SK-N-SH (cell line): ENCODE measurements at regions not wholly inside any gene's neighbourhood (a gene's known extent, or its start where the extent isn't known, plus 50 kb on each side); places are given as distances from the start of the nearest gene placed in this dataset.

Experiments
- CTCF ChIA-PET: fragments of 300-600, 350-600 bp; formaldehyde crosslinking; extraction: SDS; loops from one replicate; lab custom pipeline; 2021; lab: Yijun Ruan, JAX
- POLR2A ChIA-PET: fragments of 350-600 bp; sonication (Branson Sonifier 250); formaldehyde crosslinking; extraction: SDS; loops from one replicate; lab custom pipeline; 2020; ENCODE audit warnings: antibody characterized with exemption, inconsistent platforms; lab: Yijun Ruan, JAX
- DNase-seq: peaks from one replicate; pipeline ENCODE4 v3.0.0; 2012
- H2AFZ ChIP-seq: fragments of 200-600 bp; sonication (generic); 2 replicates; pipeline ENCODE4 v1.8.1; 2016; ENCODE audit warnings: antibody characterized with exemption, mild to moderate bottlenecking, low read depth
- H3F3A ChIP-seq: fragments of 200-600 bp; sonication (generic); replicated peaks from 2 replicates; pipeline ENCODE3; 2016; ENCODE audit warnings: antibody characterized with exemption, mild to moderate bottlenecking; ENCODE audit not compliant: insufficient read depth
- H3K27ac ChIP-seq, 2 experiments: fragments of 200-500 bp in 1 of 2; fragments of 200-600 bp in 1 of 2; sonication (Bioruptor generic) in 1 of 2; sonication (generic), shearing (Covaris generic) in 1 of 2; 2 replicates each; pipeline versions ENCODE4 v1.5.1 to v1.6.1; 2014 to 2016; ENCODE audit warnings: low read depth in 2 of 2, inconsistent platforms in 1 of 2, low read length in 1 of 2, mild to moderate bottlenecking in 1 of 2, mixed read lengths in 1 of 2
- H3K27me3 ChIP-seq: fragments of 200-600 bp; sonication (generic), shearing (Covaris generic); 2 replicates; pipeline ENCODE4 v1.6.1; 2016; ENCODE audit warnings: mixed run types; ENCODE audit not compliant: insufficient read depth
- H3K36me3 ChIP-seq, 2 experiments: fragments of 200-500 bp in 1 of 2; fragments of 200-600 bp in 1 of 2; sonication (Bioruptor generic) in 1 of 2; sonication (generic) in 1 of 2; replicated peaks in 1 of 2; 2 replicates each; pipeline versions ENCODE3 to v1.5.1; 2014 to 2016; ENCODE audit warnings: low read length in 1 of 2, mild to moderate bottlenecking in 1 of 2; ENCODE audit not compliant: insufficient read depth in 2 of 2, control insufficient read depth in 1 of 2
- H3K4me1 ChIP-seq, 2 experiments: fragments of 200-500 bp in 1 of 2; fragments of 200-600 bp in 1 of 2; sonication (Bioruptor generic) in 1 of 2; sonication (generic), shearing (Covaris generic) in 1 of 2; 2 replicates each; pipeline versions ENCODE4 v1.5.1 to v1.6.1; 2014 to 2016; ENCODE audit warnings: low read depth in 1 of 2, low read length in 1 of 2, mixed run types in 1 of 2; ENCODE audit not compliant: insufficient read depth in 2 of 2, control insufficient read depth in 1 of 2
- H3K4me2 ChIP-seq: fragments of 200-600 bp; sonication (generic), shearing (Covaris generic); 2 replicates; pipeline ENCODE4 v1.6.1; 2017; ENCODE audit warnings: mixed run types
- H3K4me3 ChIP-seq, 2 experiments: fragments of 200-500 bp in 1 of 2; fragments of 200-600 bp in 1 of 2; sonication (Bioruptor generic) in 1 of 2; sonication (generic), shearing (Covaris generic) in 1 of 2; 2 replicates each; pipeline versions ENCODE4 v1.5.1 to v1.8.1; 2014 to 2016; ENCODE audit warnings: low read depth in 2 of 2, inconsistent platforms in 1 of 2, low read length in 1 of 2, mild to moderate bottlenecking in 1 of 2, mixed read lengths in 1 of 2, moderate library complexity in 1 of 2
- H3K79me2 ChIP-seq: fragments of 200-600 bp; sonication (generic); 2 replicates; pipeline ENCODE4 v1.8.1; 2017; ENCODE audit warnings: mild to moderate bottlenecking; ENCODE audit not compliant: insufficient read depth
- H3K9ac ChIP-seq: fragments of 200-600 bp; sonication (generic); 2 replicates; pipeline ENCODE4 v1.6.1; 2017; ENCODE audit warnings: mixed run types
- H3K9me2 ChIP-seq: fragments of 200-600 bp; sonication (generic); 2 replicates; pipeline ENCODE4 v1.6.1; 2017; ENCODE audit warnings: mixed run types
- H3K9me3 ChIP-seq: fragments of 200-600 bp; sonication (generic); 2 replicates; pipeline ENCODE4 v1.6.1; 2017; ENCODE audit warnings: mixed run types, mild to moderate bottlenecking, moderate library complexity
- H4K20me1 ChIP-seq: fragments of 200-600 bp; sonication (generic); 2 replicates; pipeline ENCODE4 v1.6.1; 2017; ENCODE audit warnings: mild to moderate bottlenecking, mixed run types; ENCODE audit not compliant: insufficient read depth
- FOSL2 ChIP-seq: IDR thresholded peaks from 2 replicates; pipeline ENCODE4 v1.4.0; 2012; ENCODE audit warnings: low read depth, mild to moderate bottlenecking, moderate library complexity, borderline replicate concordance
- JUND ChIP-seq: IDR thresholded peaks from 2 replicates; pipeline ENCODE4 v1.4.0; 2012
- POLR2AphosphoS5 ChIP-seq: IDR thresholded peaks from 2 replicates; pipeline ENCODE4 v1.6.1; 2012; ENCODE audit warnings: low read depth, low read length
- RAD21 ChIP-seq: IDR thresholded peaks from 2 replicates; pipeline ENCODE4 v1.6.1; 2012; ENCODE audit warnings: mild to moderate bottlenecking, low read length
- RCOR1 ChIP-seq: fragments of 150-350 bp; IDR thresholded peaks from 2 replicates; pipeline ENCODE4 v1.6.1; 2017; ENCODE audit warnings: antibody characterized with exemption, low read length
- SMC3 ChIP-seq: IDR thresholded peaks from 2 replicates; pipeline ENCODE4 v1.6.1; 2012; ENCODE audit warnings: low read depth, low read length, improper control_type of control experiment
- TAF1 ChIP-seq: IDR thresholded peaks from 2 replicates; pipeline ENCODE4 v1.6.1; 2012; ENCODE audit warnings: low read depth, mild to moderate bottlenecking, low read length, moderate library complexity, borderline replicate concordance
- TCF12 ChIP-seq: IDR thresholded peaks from 2 replicates; pipeline ENCODE4 v1.4.0; 2012
- TEAD4 ChIP-seq: IDR thresholded peaks from 2 replicates; pipeline ENCODE4 v1.4.0; 2012; ENCODE audit warnings: mild to moderate bottlenecking, borderline replicate concordance; ENCODE audit not compliant: insufficient read depth
- WGBS: methylation state at CpG from one replicate; pipeline ENCODE4 v1.1.6; 2017; ENCODE audit warnings: low lambda C conversion rate; 5-methylcytosine and 5-hydroxymethylcytosine counted together
- TF ChIP-seq, protein P1 (sequence below): fragments of 200-600 bp; sonication (generic); IDR thresholded peaks from 2 replicates; pipeline ENCODE4 v1.6.1; 2017; ENCODE audit warnings: antibody characterized with exemption, mild to moderate bottlenecking, moderate library complexity
- TF ChIP-seq, protein P2 (sequence below): IDR thresholded peaks from 2 replicates; pipeline ENCODE4 v1.4.0; 2012; ENCODE audit warnings: low read depth
- TF ChIP-seq, protein P3 (sequence below): fragments of 150-350 bp; IDR thresholded peaks from 2 replicates; pipeline ENCODE4 v1.6.1; 2016; ENCODE audit warnings: mild to moderate bottlenecking, low read depth, low read length
- TF ChIP-seq, protein P4 (sequence below): IDR thresholded peaks from 2 replicates; pipeline ENCODE4; 2012
- TF ChIP-seq, protein P5 (sequence below): fragments of 150-350 bp; IDR thresholded peaks from 2 replicates; pipeline ENCODE4 v1.6.1; 2017; ENCODE audit warnings: antibody characterized with exemption, low read length, low read depth, borderline replicate concordance

DNA sequence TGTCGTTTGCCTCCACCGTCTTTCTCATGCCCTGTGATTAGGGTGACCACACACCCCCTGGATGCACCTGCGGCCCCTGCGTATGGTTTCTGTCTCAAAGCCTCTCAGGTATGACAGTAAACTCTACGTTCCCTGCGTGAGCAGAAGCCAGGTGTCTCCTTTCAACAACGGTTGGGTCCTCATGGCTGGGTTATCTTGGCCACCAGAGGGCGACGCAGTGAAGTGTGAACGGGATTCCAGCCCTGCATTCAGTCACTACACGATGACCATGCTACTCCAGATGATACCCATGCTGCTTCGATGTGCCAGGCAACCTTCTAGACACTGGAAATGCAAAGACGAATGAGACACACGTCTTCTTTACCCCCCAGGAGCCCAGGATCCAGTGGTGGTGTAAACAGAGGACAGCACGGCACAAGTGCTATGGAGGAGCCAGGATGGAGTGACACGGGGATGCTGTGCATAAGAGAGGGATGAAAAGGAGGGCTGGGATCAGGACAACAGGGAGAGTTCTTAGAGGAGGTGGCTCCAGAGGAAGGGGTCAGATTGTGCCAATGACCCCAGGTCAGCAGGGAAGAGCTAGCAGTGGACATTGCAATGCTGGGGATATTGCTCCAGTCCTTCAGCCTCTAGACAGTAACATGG, 228.1 kb upstream of the PFKP start:
- 54% methylated on average over 16 of the region's 16 CpGs for WGBS
- Histone ChIP-seq H3K9ac (no peak overlapping the region), H2AFZ (no peak overlapping the region), H3K27ac (no peak overlapping the region), H3K4me2 (no peak overlapping the region), H3K79me2 (no peaks in the 10 kb centered on the region), H4K20me1 (no peaks in the 10 kb centered on the region), H3K9me2 (no peaks in the 10 kb centered on the region), H3K4me3 (no peak overlapping the region), H3K9me3 (no peaks in the 10 kb centered on the region), H3K4me1 (peaks cover 0 to 8% of the 10 kb centered on the region in 2 experiments; a peak in 1 of 4 replicates), H3F3A (no peaks in the 10 kb centered on the region), H3K36me3 (no peaks in the 10 kb centered on the region), H3K27me3 (no peaks in the 10 kb centered on the region; the same call in 1 of the 2 replicates)
- TF ChIP-seq, protein P1, sequence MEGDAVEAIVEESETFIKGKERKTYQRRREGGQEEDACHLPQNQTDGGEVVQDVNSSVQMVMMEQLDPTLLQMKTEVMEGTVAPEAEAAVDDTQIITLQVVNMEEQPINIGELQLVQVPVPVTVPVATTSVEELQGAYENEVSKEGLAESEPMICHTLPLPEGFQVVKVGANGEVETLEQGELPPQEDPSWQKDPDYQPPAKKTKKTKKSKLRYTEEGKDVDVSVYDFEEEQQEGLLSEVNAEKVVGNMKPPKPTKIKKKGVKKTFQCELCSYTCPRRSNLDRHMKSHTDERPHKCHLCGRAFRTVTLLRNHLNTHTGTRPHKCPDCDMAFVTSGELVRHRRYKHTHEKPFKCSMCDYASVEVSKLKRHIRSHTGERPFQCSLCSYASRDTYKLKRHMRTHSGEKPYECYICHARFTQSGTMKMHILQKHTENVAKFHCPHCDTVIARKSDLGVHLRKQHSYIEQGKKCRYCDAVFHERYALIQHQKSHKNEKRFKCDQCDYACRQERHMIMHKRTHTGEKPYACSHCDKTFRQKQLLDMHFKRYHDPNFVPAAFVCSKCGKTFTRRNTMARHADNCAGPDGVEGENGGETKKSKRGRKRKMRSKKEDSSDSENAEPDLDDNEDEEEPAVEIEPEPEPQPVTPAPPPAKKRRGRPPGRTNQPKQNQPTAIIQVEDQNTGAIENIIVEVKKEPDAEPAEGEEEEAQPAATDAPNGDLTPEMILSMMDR: peak; percentile 63
- peak; percentile 51 for TF ChIP-seq RAD21
- peak; percentile 44; the same call in 1 of the 2 replicates for TF ChIP-seq SMC3
- TF ChIP-seq, protein P2, sequence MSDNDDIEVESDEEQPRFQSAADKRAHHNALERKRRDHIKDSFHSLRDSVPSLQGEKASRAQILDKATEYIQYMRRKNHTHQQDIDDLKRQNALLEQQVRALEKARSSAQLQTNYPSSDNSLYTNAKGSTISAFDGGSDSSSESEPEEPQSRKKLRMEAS: 0 out of 2 replicates have a peak, but pooled peaks have one; percentile 36
- no peak for TF ChIP-seq TAF1
- ChIA-PET CTCF (interaction anchor here (0.8 to 1.4 kb wide), 9 partner anchors 9 to 228 kb away, joined by 3 to 4 read pairs (median 3); no protein-coding TSS in a partner anchor), POLR2A (no interaction called here)
- DNase-seq: peak; percentile 57

DNA sequence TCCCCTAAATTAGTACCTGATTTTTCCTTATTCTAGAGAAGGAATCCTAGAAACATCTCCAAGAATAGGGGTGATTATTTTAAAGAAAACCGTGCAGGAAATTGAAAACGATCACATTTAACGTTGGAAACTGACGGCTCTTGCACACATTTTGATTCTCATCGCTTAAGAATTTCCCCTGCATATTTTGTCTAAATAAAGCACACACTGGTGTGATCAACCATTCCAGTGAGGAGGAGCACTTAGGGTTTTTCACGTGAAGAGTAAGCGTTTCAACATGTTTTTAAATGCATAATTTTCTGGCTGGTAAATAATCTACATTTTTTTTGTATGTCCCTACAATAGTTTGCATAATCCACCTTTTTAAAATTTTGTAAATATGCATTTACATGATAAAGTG, 229.7 kb upstream of the PFKP start:
- 0 out of 2 replicates have a peak overlapping the region, but pooled peaks have one; percentile 29 for H2AFZ ChIP-seq
- H3K9me3 ChIP-seq: no peaks in the 10 kb centered on the region
- H4K20me1 ChIP-seq: no peaks in the 10 kb centered on the region
- no peaks in the 10 kb centered on the region for H3K79me2 ChIP-seq
- H3K36me3 ChIP-seq: no peaks in the 10 kb centered on the region
- 41% methylated on average over 7 of the region's 7 CpGs for WGBS
- H3K4me2 ChIP-seq: no peak overlapping the region
- H3F3A ChIP-seq: no peaks in the 10 kb centered on the region
- CTCF ChIA-PET: interaction anchor here (1.1 kb wide), 1 partner anchor 10 kb away, joined by 4 read pairs; no protein-coding TSS in a partner anchor
- peaks cover 0 to 8% of the 10 kb centered on the region in 2 experiments; a peak in 1 of 4 replicates for H3K4me1 ChIP-seq
- H3K27me3 ChIP-seq: no peaks in the 10 kb centered on the region; the same call in 1 of the 2 replicates
- POLR2A ChIA-PET: no interaction called here
- H3K4me3 ChIP-seq: no peak overlapping the region
- DNase-seq: no peak
- no peaks in the 10 kb centered on the region for H3K9me2 ChIP-seq
- H3K9ac ChIP-seq: no peak overlapping the region
- TF ChIP-seq FOSL2: no peak
- TF ChIP-seq RAD21: no peak
- no peak for TF ChIP-seq RCOR1
- TF ChIP-seq, protein P3, sequence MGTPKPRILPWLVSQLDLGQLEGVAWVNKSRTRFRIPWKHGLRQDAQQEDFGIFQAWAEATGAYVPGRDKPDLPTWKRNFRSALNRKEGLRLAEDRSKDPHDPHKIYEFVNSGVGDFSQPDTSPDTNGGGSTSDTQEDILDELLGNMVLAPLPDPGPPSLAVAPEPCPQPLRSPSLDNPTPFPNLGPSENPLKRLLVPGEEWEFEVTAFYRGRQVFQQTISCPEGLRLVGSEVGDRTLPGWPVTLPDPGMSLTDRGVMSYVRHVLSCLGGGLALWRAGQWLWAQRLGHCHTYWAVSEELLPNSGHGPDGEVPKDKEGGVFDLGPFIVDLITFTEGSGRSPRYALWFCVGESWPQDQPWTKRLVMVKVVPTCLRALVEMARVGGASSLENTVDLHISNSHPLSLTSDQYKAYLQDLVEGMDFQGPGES: no peak
- no peak for TF ChIP-seq TCF12
- no peak for TF ChIP-seq JUND
- TF ChIP-seq, protein P1: no peak
- TF ChIP-seq, protein P4, sequence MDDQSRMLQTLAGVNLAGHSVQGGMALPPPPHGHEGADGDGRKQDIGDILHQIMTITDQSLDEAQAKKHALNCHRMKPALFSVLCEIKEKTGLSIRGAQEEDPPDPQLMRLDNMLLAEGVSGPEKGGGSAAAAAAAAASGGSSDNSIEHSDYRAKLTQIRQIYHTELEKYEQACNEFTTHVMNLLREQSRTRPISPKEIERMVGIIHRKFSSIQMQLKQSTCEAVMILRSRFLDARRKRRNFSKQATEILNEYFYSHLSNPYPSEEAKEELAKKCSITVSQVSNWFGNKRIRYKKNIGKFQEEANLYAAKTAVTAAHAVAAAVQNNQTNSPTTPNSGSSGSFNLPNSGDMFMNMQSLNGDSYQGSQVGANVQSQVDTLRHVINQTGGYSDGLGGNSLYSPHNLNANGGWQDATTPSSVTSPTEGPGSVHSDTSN: no peak
- no peak for TF ChIP-seq POLR2AphosphoS5
- TF ChIP-seq TEAD4: no peak
- TF ChIP-seq, protein P5, sequence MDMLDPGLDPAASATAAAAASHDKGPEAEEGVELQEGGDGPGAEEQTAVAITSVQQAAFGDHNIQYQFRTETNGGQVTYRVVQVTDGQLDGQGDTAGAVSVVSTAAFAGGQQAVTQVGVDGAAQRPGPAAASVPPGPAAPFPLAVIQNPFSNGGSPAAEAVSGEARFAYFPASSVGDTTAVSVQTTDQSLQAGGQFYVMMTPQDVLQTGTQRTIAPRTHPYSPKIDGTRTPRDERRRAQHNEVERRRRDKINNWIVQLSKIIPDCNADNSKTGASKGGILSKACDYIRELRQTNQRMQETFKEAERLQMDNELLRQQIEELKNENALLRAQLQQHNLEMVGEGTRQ: no peak
- TF ChIP-seq, all 33 proteins: peak for 0
- no peak overlapping the region for H3K27ac ChIP-seq
